Brain microvascular endothelial cell (primary cell): ENCODE measurements at regions not wholly inside any gene's neighbourhood (a gene's known extent, or its start where the extent isn't known, plus 50 kb on each side); places are given as distances from the start of the nearest gene placed in this dataset.

ENCODE experiments used
- DNase-seq: peaks from one replicate; pipeline ENCODE4 v3.0.0-alpha.2; 2020
- H3K27ac ChIP-seq: fragments of 250-450 bp; sonication (Bioruptor Pico); 2 replicates; pipeline ENCODE4 v1.5.1; 2020; ENCODE audit warnings: mild to moderate bottlenecking, moderate library complexity
- H3K27me3 ChIP-seq: fragments of 250-450 bp; sonication (Bioruptor Pico); replicated peaks from 2 replicates; pipeline ENCODE4 v1.5.1; 2020; ENCODE audit warnings: mild to moderate bottlenecking
- H3K36me3 ChIP-seq: fragments of 250-450 bp; sonication (Bioruptor Pico); replicated peaks from 2 replicates; pipeline ENCODE4 v1.5.1; 2020; ENCODE audit warnings: mild to moderate bottlenecking
- H3K4me3 ChIP-seq: 2 replicates; pipeline ENCODE4 v1.5.1; 2011; ENCODE audit warnings: low read depth, mild to moderate bottlenecking, control low read depth, low read length, moderate library complexity
- in situ Hi-C: cut with HindIII; loops from 2 replicates; pipeline ENCODE4 v1.10.0; 2017; ENCODE audit warnings: low sequenced_read_pairs, low pct_ligation_motif_present
- TF ChIP-seq, protein P1 (sequence below): IDR thresholded peaks from 2 replicates; pipeline ENCODE4 v1.5.1; 2011; ENCODE audit warnings: low read depth, mild to moderate bottlenecking, moderate library complexity, low read length, control low read depth, inconsistent platforms; ENCODE audit errors: missing control alignments

DNA sequence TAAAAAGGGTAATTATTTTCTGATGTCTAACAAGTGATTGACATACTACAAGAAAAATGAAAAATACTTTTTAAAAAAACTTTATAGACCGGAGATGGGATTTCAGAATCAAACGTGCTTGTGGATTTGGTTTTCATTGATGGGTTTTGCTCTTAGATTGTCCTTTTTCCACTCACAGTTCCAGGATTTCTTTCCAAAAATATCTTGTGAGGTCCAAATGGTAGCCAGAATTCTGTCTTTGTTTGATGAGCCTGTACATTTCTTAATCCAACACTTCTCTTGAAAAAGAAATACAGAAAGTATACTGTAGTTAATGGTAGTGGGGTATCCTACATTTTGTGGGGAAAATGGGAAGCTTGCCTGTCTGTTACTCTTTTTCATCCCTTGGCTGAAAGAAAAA, 329.3 kb downstream of the KCNJ2 start:
- in situ Hi-C loops = no loop called here
- TF ChIP-seq, protein P1, sequence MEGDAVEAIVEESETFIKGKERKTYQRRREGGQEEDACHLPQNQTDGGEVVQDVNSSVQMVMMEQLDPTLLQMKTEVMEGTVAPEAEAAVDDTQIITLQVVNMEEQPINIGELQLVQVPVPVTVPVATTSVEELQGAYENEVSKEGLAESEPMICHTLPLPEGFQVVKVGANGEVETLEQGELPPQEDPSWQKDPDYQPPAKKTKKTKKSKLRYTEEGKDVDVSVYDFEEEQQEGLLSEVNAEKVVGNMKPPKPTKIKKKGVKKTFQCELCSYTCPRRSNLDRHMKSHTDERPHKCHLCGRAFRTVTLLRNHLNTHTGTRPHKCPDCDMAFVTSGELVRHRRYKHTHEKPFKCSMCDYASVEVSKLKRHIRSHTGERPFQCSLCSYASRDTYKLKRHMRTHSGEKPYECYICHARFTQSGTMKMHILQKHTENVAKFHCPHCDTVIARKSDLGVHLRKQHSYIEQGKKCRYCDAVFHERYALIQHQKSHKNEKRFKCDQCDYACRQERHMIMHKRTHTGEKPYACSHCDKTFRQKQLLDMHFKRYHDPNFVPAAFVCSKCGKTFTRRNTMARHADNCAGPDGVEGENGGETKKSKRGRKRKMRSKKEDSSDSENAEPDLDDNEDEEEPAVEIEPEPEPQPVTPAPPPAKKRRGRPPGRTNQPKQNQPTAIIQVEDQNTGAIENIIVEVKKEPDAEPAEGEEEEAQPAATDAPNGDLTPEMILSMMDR = no peak
- no peak for DNase-seq
- H3K27ac ChIP-seq = no peak overlapping the region
- no peaks in the 10 kb centered on the region for H3K36me3 ChIP-seq
- no peaks in the 10 kb centered on the region for H3K27me3 ChIP-seq
- H3K4me3 ChIP-seq = no peak overlapping the region

DNA sequence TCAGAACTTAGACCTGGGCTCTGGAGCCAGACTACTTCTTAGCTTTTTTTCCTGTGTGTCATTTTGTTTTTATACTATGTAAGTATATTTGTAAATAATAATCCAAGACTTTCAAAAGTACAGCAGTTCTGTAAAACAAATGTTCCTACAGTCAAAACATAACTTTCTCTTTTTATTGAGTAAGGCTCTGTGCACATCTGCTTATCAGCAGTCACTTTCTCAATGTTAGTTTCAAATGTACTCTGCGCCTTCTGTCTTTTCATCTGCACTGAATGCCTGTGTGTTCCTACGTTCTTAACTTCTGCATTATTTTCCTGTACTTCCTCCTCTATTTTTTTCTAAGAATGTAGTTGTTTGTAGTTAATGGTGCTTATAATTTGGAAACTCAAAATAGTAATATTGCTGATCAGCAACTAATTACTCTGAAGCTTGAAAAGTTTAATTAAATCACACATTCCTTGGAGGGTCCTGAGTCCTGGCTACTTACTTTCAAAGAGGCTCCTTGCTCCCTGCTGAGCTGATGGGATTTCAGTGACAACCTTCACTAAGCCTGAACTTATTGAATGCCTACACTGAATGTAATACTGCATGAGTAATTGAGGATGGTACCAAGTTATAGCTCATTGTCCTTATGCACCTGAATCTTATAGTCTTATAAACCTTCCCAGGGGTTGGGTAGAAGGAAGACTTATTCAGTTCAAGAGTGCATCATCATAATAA, 329.9 kb downstream of the KCNJ2 start:
- Histone ChIP-seq H3K27ac (no peak overlapping the region), H3K4me3 (no peak overlapping the region), H3K27me3 (no peaks in the 10 kb centered on the region), H3K36me3 (no peaks in the 10 kb centered on the region)
- TF ChIP-seq, protein P1 = no peak
- in situ Hi-C loops = no loop called here
- DNase-seq = no peak

DNA sequence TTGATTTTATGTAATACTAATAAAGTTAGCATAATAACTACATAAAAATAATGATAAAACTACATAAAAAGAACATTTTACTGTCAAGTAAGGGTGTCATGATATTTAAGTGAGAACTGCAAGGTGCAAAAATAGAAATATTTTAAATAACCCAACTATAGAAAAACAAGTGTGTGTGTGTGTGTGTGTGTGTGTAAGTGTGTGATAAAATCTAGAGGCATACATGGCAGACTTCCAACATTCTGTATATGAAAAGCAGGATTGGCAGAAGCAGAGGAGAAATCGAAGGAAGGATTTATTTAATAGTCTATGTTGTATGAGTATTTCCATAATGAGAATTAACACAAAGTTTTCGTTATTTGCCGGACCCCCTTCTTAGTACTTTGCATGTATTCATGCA, 334.1 kb downstream of the KCNJ2 start:
- Histone ChIP-seq H3K4me3 (no peak overlapping the region), H3K27me3 (no peaks in the 10 kb centered on the region), H3K27ac (no peak overlapping the region), H3K36me3 (no peaks in the 10 kb centered on the region)
- TF ChIP-seq, protein P1 = no peak
- DNase-seq = no peak
- in situ Hi-C loops = no loop called here

DNA sequence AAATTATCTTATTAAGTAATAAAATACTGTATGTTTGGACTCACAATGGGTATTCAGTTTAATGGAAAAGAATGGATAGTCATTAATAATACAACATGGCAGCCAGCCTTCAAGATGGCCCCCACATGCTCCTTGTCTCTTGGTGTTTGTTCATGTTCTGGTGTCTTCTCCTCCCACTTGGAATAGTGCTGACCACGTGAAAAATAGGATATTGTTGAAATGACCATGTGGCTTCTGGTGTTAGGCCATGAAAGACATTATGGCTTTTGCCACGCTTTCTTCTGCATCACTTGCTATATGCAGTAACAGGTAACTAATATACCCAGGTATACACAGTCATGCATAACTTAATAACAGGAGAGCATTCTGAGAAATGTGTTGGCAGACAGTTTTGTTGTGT, 341.0 kb downstream of the KCNJ2 start:
- Histone ChIP-seq H3K4me3 (no peak overlapping the region), H3K27me3 (no peaks in the 10 kb centered on the region), H3K36me3 (no peaks in the 10 kb centered on the region), H3K27ac (no peak overlapping the region)
- in situ Hi-C loops = no loop called here
- TF ChIP-seq, protein P1 = no peak
- DNase-seq = no peak

DNA sequence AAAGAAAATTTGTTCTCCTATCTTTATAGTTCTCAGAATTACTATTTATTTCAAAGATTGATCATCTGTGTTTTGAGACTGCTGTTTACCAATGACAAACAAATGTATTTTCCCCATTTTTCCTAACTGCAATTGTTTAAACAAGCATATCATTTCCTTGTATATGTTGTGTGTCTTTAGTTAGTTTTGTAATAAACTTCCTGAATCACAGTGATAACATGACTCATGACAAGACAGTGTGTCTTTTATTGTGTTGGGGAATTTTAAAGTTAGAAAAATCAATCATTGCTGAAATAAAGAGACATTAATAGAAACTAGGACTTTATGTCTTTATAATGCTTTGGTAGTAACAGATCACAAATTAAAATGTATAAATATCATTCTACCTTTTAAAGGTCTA, 348.5 kb downstream of the KCNJ2 start:
- DNase-seq = no peak
- in situ Hi-C loops = no loop called here
- no peak overlapping the region for H3K4me3 ChIP-seq
- no peaks in the 10 kb centered on the region for H3K27me3 ChIP-seq
- TF ChIP-seq, protein P1 = no peak
- H3K36me3 ChIP-seq = no peaks in the 10 kb centered on the region
- no peak overlapping the region for H3K27ac ChIP-seq

DNA sequence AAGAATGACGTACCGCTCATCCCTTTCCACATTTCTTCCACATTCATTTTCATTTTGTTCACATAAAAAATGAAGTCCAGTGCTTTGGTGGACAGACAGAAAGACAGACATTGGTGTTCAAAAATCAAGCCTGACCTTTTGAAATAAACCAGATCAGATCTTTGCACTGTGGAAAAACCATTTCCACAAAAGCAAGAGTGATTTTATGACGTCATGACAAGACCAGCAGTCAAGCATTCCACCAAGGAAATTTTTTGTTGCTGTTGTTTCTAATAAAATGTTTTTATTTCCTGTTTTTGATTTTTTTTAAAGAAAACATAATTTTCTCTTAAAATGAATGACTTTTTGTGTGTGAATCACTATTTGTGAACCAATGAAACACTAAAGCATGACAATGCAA, 350.0 kb downstream of the KCNJ2 start:
- no peak overlapping the region for H3K27ac ChIP-seq
- DNase-seq = no peak
- H3K27me3 ChIP-seq = no peaks in the 10 kb centered on the region
- no peaks in the 10 kb centered on the region for H3K36me3 ChIP-seq
- no peak overlapping the region for H3K4me3 ChIP-seq
- TF ChIP-seq, protein P1 = no peak
- in situ Hi-C loops = no loop called here
